ENCODE measurements at regions not wholly inside any gene's neighbourhood (a gene's known extent, or its start where the extent isn't known, plus 50 kb on each side); places are given as distances from the start of the nearest gene placed in this dataset.

DNA sequence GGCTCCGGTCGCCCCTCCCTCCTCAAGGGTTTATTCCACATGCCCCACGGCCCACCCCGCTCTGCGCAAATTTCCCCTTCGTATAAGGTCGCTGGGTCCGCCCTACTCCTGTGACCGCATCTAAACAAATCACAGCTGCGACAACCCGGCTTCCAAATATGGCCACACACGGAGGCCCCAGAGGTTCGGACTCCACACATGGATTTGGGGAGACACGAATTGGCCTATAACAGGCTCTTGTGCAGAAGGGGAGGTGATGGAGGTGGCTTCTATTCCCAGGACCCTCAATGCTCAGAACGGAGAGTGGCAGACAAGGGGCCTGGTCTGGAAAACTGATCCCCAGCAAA, 90.1 kb downstream of the FOXL3 start:
- peaks cover 24% of the 10 kb centered on the region for H3K4me1 ChIP-seq (ENCODE audit: insufficient read depth, low read length)
- H3K27ac ChIP-seq (ENCODE audit: low read depth, low read length), result no peak overlapping the region
- H3K4me3 ChIP-seq (ENCODE audit: low read length in 2 of 2), result no peak overlapping the region
- peaks cover 18 to 43% (median 25%) of the 10 kb centered on the region in 4 donors for H3K4me1 Mint-ChIP-seq
- H3K27ac Mint-ChIP-seq, result peak overlapping the region in 4 of 7 donors; percentile 61 to 91 (median 78)
- no peaks in the 10 kb centered on the region for H3K36me3 ChIP-seq (ENCODE audit: insufficient read depth, low read length)
- H3K27me3 Mint-ChIP-seq, result peaks cover 0 to 1% of the 10 kb centered on the region in 2 donors
- H3K9me3 ChIP-seq (ENCODE audit: control insufficient read depth in 1 of 2, low read length in 2 of 2), result no peaks in the 10 kb centered on the region
- no peaks in the 10 kb centered on the region for H3K27me3 ChIP-seq (ENCODE audit: insufficient read depth, low read length)
- H3K4me3 Mint-ChIP-seq, result peak overlapping the region in 7 of 8 donors; percentile 27 to 81 (median 64)
- DNase-seq, result no peak
- H3K9me3 Mint-ChIP-seq, result peaks cover 2 to 23% (median 15%) of the 10 kb centered on the region in 8 donors
- H3K36me3 Mint-ChIP-seq, result peaks cover 1 to 13% of the 10 kb centered on the region in 2 donors
- intact Hi-C loops (cut with micrococcal nuclease), result no loop called here
- CTCF ChIA-PET (ENCODE audit: partially characterized antibody), result no interaction called here
- POLR2A ChIA-PET (ENCODE audit: partially characterized antibody), result interaction anchor here (2.8 kb wide), 1 partner anchor 28 kb away, joined by 13 read pairs; no protein-coding TSS in a partner anchor

DNA sequence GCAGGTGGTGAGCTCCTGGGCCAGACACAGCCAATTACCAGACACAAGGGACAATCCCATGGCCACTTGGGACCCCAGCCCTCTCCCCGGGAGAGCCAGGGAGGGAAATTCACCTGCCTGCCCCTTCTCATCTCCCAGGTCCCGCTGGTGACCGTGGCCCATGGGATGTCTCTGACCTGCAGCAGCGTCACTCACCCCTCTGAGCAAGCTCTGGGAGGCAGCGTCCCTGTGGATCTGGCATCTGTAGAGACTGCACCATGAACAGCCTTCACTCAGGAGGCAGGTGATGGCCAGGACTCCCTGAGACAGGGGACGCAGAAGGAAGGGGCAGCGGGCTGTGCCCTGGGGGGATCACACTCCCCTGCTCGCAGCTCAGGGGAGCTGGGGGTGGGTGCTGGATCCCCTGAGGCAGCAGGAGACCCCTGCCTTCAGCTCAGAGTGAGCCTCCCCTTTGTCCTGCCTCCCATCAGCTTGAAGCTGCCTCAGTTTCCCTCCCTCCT, 90.8 kb downstream of the FOXL3 start:
- Histone ChIP-seq H3K36me3 (ENCODE audit: insufficient read depth, low read length) (no peaks in the 10 kb centered on the region), H3K27ac (ENCODE audit: low read depth, low read length) (no peak overlapping the region), H3K4me1 (ENCODE audit: insufficient read depth, low read length) (peaks cover 24% of the 10 kb centered on the region), H3K4me3 (ENCODE audit: low read length in 2 of 2) (no peak overlapping the region), H3K27me3 (ENCODE audit: insufficient read depth, low read length) (no peaks in the 10 kb centered on the region), H3K9me3 (ENCODE audit: control insufficient read depth in 1 of 2, low read length in 2 of 2) (no peaks in the 10 kb centered on the region)
- no peak for DNase-seq
- peak overlapping the region in 2 of 7 donors; percentile 12 to 89 for H3K27ac Mint-ChIP-seq
- peaks cover 1 to 13% of the 10 kb centered on the region in 2 donors for H3K36me3 Mint-ChIP-seq
- CTCF ChIA-PET (ENCODE audit: partially characterized antibody), result interaction anchor here (1.2 kb wide), 1 partner anchor 48 kb away, joined by 3 read pairs; no protein-coding TSS in a partner anchor
- POLR2A ChIA-PET (ENCODE audit: partially characterized antibody), result interaction anchor here (1.6 to 2.8 kb wide), 2 partner anchors 21 to 29 kb away, joined by 4 to 13 read pairs; no protein-coding TSS in a partner anchor
- H3K4me1 Mint-ChIP-seq, result peaks cover 18 to 43% (median 25%) of the 10 kb centered on the region in 4 donors
- intact Hi-C loops (cut with micrococcal nuclease), result no loop called here
- H3K9me3 Mint-ChIP-seq, result peaks cover 2 to 27% (median 15%) of the 10 kb centered on the region in 8 donors
- H3K4me3 Mint-ChIP-seq, result peak overlapping the region in 5 of 8 donors; percentile 7 to 81 (median 67)
- peaks cover 0 to 1% of the 10 kb centered on the region in 2 donors for H3K27me3 Mint-ChIP-seq

DNA sequence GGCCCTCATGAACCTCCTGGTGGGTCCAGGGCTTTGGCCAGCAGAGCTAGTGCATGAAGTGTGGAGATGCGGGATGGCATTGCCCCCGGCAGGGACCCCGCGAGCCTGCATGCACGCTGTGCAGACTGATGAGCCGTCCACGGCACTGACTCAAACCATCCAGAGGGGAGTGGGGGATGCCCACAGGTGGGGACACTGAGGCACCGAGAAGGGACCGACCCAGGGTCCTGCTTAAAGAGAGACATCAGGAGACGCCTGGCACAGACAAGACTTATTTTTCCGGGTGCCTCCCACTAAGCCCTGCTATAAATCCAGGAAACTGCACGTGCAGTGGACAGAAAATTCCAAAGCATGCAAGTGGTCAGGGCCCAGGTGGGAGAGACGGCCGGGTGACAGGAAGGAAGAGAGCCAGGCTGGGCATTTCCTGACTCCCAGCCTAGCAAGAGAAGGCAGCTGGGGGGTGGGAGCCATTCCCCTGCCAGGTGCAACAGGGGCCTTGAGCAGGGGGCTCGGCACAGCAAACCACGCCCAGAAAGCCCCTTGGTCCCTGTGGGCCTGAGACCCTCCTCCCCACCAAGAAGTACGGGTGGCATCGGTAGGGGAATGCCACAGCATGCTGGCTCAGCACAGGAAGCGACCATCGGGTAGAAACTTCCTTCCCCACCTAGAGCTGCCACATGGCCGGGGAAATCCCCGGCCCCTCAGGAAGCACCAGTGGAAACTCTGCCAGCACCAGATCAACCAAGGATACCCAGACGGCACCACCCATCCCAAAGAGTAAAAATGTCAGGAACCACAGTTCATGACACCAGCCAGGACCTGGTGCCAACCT, 91.5 kb downstream of the FOXL3 start:
- Histone ChIP-seq H3K36me3 (ENCODE audit: insufficient read depth, low read length) (no peaks in the 10 kb centered on the region), H3K4me3 (ENCODE audit: low read length in 2 of 2) (peak overlapping the region in 1 of 2 donors; percentile 25), H3K27ac (ENCODE audit: low read depth, low read length) (peak overlapping the region; percentile 28), H3K27me3 (ENCODE audit: insufficient read depth, low read length) (no peaks in the 10 kb centered on the region), H3K9me3 (ENCODE audit: control insufficient read depth in 1 of 2, low read length in 2 of 2) (no peaks in the 10 kb centered on the region), H3K4me1 (ENCODE audit: insufficient read depth, low read length) (peaks cover 24% of the 10 kb centered on the region)
- Mint-ChIP-seq H3K27ac (peak overlapping the region; percentile 65 to 89 (median 80)), H3K36me3 (peaks cover 1 to 13% of the 10 kb centered on the region in 2 donors), H3K4me3 (peak overlapping the region; percentile 31 to 87 (median 70)), H3K9me3 (peaks cover 2 to 30% (median 15%) of the 10 kb centered on the region in 8 donors), H3K4me1 (peaks cover 17 to 43% (median 24%) of the 10 kb centered on the region in 4 donors), H3K27me3 (peaks cover 0 to under 1% of the 10 kb centered on the region in 2 donors)
- DNase-seq, result peak; percentile 37 to 71 (median 39)
- intact Hi-C loops (cut with micrococcal nuclease), result no loop called here
- ChIA-PET CTCF (ENCODE audit: partially characterized antibody) (interaction anchor here (1.2 kb wide), 1 partner anchor 48 kb away, joined by 3 read pairs; no protein-coding TSS in a partner anchor), POLR2A (ENCODE audit: partially characterized antibody) (interaction anchor here (1.5 to 2.8 kb wide), 5 partner anchors 15 to 30 kb away, joined by 3 to 15 read pairs (median 4); no protein-coding TSS in a partner anchor)

DNA sequence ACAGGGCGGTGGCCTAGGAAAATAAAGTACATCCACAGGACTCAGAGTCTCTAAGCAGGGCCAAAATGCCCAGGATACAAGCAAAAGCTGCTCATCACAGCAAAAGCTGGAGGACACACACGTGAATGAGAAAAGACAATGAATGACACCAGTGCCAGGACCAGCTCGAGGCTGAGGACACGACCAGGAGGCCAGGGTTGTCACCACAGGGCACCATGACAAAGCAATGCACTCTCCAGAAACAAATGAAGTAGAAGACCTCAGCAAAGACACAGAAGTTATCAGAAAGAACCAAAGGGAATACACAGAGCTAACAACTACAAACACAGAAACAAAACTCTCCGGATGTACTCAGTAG, 92.1 kb downstream of the FOXL3 start:
- Histone ChIP-seq H3K4me3 (ENCODE audit: low read length in 2 of 2) (peak overlapping the region in 1 of 2 donors; percentile 25), H3K9me3 (ENCODE audit: control insufficient read depth in 1 of 2, low read length in 2 of 2) (no peaks in the 10 kb centered on the region), H3K36me3 (ENCODE audit: insufficient read depth, low read length) (no peaks in the 10 kb centered on the region), H3K27me3 (ENCODE audit: insufficient read depth, low read length) (no peaks in the 10 kb centered on the region), H3K4me1 (ENCODE audit: insufficient read depth, low read length) (peaks cover 24% of the 10 kb centered on the region), H3K27ac (ENCODE audit: low read depth, low read length) (peak overlapping the region; percentile 28)
- POLR2A ChIA-PET (ENCODE audit: partially characterized antibody), result interaction anchor here (1.5 to 2.8 kb wide), 5 partner anchors 16 to 30 kb away, joined by 3 to 15 read pairs (median 4); no protein-coding TSS in a partner anchor
- intact Hi-C loops (cut with micrococcal nuclease), result no loop called here
- H3K4me1 Mint-ChIP-seq, result peaks cover 16 to 43% (median 23%) of the 10 kb centered on the region in 4 donors
- no peaks in the 10 kb centered on the region for H3K27me3 Mint-ChIP-seq
- peak overlapping the region; percentile 60 to 89 (median 80) for H3K27ac Mint-ChIP-seq
- peak overlapping the region in 7 of 8 donors; percentile 59 to 87 (median 74) for H3K4me3 Mint-ChIP-seq
- CTCF ChIA-PET (ENCODE audit: partially characterized antibody), result interaction anchor here (1.2 kb wide), 1 partner anchor 49 kb away, joined by 3 read pairs; no protein-coding TSS in a partner anchor
- H3K9me3 Mint-ChIP-seq, result peaks cover 2 to 30% (median 15%) of the 10 kb centered on the region in 8 donors
- H3K36me3 Mint-ChIP-seq, result peaks cover 1 to 13% of the 10 kb centered on the region in 2 donors
- no peak for DNase-seq

DNA sequence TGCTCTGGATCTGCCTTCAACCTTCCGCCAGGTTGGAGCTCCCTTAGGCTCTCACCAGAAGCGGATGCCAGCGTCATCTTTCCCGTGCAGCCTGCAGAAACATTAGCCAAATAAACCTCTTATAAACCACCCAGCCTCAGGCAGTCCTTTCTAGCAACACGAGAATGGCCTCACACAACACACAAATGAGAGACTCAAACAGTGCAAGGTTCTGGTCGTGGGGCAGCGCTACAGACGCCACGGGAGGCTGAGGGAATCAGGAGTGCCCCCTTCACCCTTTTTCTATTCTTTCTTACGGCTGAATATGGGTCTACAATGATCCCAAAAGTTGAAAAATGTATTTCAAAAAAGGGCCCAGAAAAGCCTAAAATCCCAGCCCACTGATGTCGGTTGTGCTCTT, 96.4 kb downstream of the FOXL3 start:
- Mint-ChIP-seq H3K4me1 (peaks cover 8 to 21% (median 14%) of the 10 kb centered on the region in 4 donors), H3K36me3 (peaks cover 1 to 13% of the 10 kb centered on the region in 2 donors), H3K27me3 (no peaks in the 10 kb centered on the region), H3K4me3 (no peak overlapping the region), H3K27ac (no peak overlapping the region), H3K9me3 (peaks cover 2 to 31% (median 15%) of the 10 kb centered on the region in 8 donors)
- H3K36me3 ChIP-seq (ENCODE audit: insufficient read depth, low read length), result no peaks in the 10 kb centered on the region
- no peaks in the 10 kb centered on the region for H3K27me3 ChIP-seq (ENCODE audit: insufficient read depth, low read length)
- no peak overlapping the region for H3K4me3 ChIP-seq (ENCODE audit: low read length in 2 of 2)
- ChIA-PET CTCF (ENCODE audit: partially characterized antibody) (no interaction called here), POLR2A (ENCODE audit: partially characterized antibody) (no interaction called here)
- no peaks in the 10 kb centered on the region for H3K9me3 ChIP-seq (ENCODE audit: control insufficient read depth in 1 of 2, low read length in 2 of 2)
- intact Hi-C loops (cut with micrococcal nuclease), result no loop called here
- H3K27ac ChIP-seq (ENCODE audit: low read depth, low read length), result no peak overlapping the region
- peaks cover 16% of the 10 kb centered on the region for H3K4me1 ChIP-seq (ENCODE audit: insufficient read depth, low read length)
- DNase-seq, result no peak

DNA sequence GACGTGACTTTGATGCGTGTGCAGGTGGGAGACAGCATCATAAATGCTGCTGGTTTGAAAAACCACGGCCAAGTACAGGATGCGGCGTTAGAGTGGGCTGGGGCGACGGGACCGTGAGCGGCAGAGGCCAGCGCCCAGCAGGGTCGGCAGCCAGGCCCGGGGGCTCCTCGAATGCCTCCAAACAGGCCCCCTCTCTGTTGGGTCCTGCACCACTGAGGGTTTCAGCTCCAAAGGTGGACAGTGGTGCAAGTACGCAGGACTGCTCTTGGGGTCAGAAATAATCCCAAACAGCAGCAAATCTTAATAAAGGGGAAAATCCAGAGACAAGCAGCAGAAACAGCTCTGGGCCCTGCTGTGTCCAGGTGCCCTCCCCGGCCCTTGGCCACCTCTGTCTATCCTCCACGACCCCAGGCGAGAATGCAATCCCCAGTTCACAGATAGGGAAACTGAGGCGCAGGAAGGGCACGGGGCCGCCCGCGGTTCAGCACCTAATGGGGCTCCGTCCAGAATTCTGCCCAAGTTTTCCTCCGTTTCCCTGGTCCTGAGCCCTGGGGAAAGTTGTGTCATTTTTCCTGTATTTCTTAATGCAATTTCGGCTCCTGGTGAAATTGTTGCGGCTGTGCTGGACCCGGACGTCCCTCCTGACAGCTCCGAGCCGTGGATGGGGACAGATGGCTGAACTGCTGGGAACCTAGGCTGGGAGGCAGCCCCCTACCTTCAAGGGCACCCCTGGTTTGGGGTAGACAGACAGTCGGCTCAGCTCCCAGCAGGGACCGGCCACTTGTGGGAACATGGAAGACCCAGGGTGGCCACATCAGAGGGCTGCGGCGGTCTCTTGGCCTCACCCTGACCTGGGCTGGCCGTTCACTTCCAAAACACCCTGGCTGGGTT, 97.4 kb downstream of the FOXL3 start:
- H3K36me3 ChIP-seq (ENCODE audit: insufficient read depth, low read length), result no peaks in the 10 kb centered on the region
- H3K4me3 ChIP-seq (ENCODE audit: low read length in 2 of 2), result no peak overlapping the region
- ChIA-PET CTCF (ENCODE audit: partially characterized antibody) (no interaction called here), POLR2A (ENCODE audit: partially characterized antibody) (no interaction called here)
- H3K4me1 ChIP-seq (ENCODE audit: insufficient read depth, low read length), result peaks cover 6% of the 10 kb centered on the region
- no peaks in the 10 kb centered on the region for H3K27me3 ChIP-seq (ENCODE audit: insufficient read depth, low read length)
- intact Hi-C loops (cut with micrococcal nuclease), result no loop called here
- H3K4me1 Mint-ChIP-seq, result peaks cover 0 to 11% (median 4%) of the 10 kb centered on the region in 4 donors
- H3K9me3 Mint-ChIP-seq, result peaks cover 2 to 28% (median 16%) of the 10 kb centered on the region in 8 donors
- no peaks in the 10 kb centered on the region for H3K9me3 ChIP-seq (ENCODE audit: control insufficient read depth in 1 of 2, low read length in 2 of 2)
- DNase-seq, result no peak
- no peak overlapping the region for H3K4me3 Mint-ChIP-seq
- no peak overlapping the region for H3K27ac ChIP-seq (ENCODE audit: low read depth, low read length)
- no peaks in the 10 kb centered on the region for H3K27me3 Mint-ChIP-seq
- no peak overlapping the region for H3K27ac Mint-ChIP-seq
- H3K36me3 Mint-ChIP-seq, result peaks cover 0 to 13% of the 10 kb centered on the region in 2 donors

All from CD4-positive, alpha-beta memory T cell (primary cell).